Ovary (tissue), 7 donors: ENCODE measurements at regions not wholly inside any gene's neighbourhood (a gene's known extent, or its start where the extent isn't known, plus 50 kb on each side); places are given as distances from the start of the nearest gene placed in this dataset.

Source experiments
- DNase-seq, 5 donors: peaks; one replicate each; pipeline ENCODE4 v3.0.0-alpha.2; 2019 to 2020
- H3K27ac ChIP-seq, 2 donors: fragments of 200-600 bp; one replicate each; pipeline versions ENCODE4 v1.5.1 to v1.8.0; 2019 to 2022
- H3K27me3 ChIP-seq: fragments of 200-600 bp; one replicate; pipeline ENCODE4 v1.8.0; 2022
- H3K36me3 ChIP-seq: fragments of 200-600 bp; sonication (generic); one replicate; pipeline ENCODE4 v1.5.1; 2019
- H3K4me1 ChIP-seq: one replicate; pipeline ENCODE4 v1.8.1; 2013; ENCODE audit warnings: mild to moderate bottlenecking, moderate library complexity; ENCODE audit not compliant: insufficient read depth
- H3K4me3 ChIP-seq: fragments of 200-600 bp; sonication (generic); one replicate; pipeline ENCODE4 v1.5.1; 2017
- H3K9me3 ChIP-seq, 2 donors: fragments of 200-600 bp in 1 of 2; sonication (generic) in 1 of 2; one replicate each; pipeline versions ENCODE4 v1.5.1 to v1.8.1; 2013 to 2019; ENCODE audit warnings: mild to moderate bottlenecking in 1 of 2, moderate library complexity in 1 of 2
- EP300 ChIP-seq: sonication (generic); formaldehyde crosslinking; IDR thresholded peaks from one replicate; pipeline ENCODE4 v1.6.1; 2017; ENCODE audit warnings: antibody characterized with exemption
- POLR2A ChIP-seq: fragments of 450-650 bp; IDR thresholded peaks from one replicate; pipeline ENCODE4 v1.6.1; 2017; ENCODE audit warnings: antibody characterized with exemption, mild to moderate bottlenecking, moderate library complexity
- WGBS, 3 donors: extraction: QIAGEN DNeasy Blood & Tissue Kit in 1 of 3; methylation state at CpG; one replicate each; pipeline versions ENCODE4 v1.1.5 to v1.1.7; 2013 to 2017; 5-methylcytosine and 5-hydroxymethylcytosine counted together
- intact Hi-C, 4 donors: fragments of 100-400 bp; cut with DNase I; formaldehyde crosslinking; loops; one replicate each; pipeline versions ENCODE4 v1.11.0 to v1.15.1; 2022 to 2023
- TF ChIP-seq, protein P1 (sequence below), 3 donors: fragments of 450-650 bp in 2 of 3; fragments of 200-600 bp in 1 of 3; IDR thresholded peaks; one replicate each; pipeline versions ENCODE4 v1.5.1 to v1.8.0; 2016 to 2022; ENCODE audit warnings: antibody characterized with exemption in 3 of 3, mild to moderate bottlenecking in 1 of 3
- donor health status: DM: no; HTN: no; CAD: no; lungs with moderate emphysema.
- donor health status: DM: no; HTN: no; CAD: no.
- donor health status: Bipolar disorder and iron deficiency.
- donor health status: DM: no; HTN: no; CAD: no.
- donor health status: DM: yes; HTN: yes; CAD: no.

DNA sequence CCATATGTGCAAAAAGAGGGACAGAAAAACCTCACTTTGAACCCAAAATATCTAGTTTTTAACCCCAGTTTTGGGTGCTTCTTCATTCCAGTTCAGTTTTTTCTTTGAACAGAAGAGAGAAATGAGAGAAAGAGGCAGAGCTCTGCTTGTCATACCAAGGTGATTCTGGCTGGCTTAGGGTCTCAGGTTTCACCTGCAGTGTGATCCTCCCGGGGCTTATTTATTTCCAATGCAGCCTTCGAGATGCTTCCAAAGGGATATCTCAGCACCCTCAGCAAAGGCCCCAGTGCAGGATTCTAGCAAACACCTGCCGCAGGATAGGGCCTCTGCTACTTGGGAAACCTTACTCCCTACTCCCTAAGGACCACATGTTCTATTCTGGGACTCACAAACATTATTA lies 131.3 kb downstream of the WDR11 start:
- TF ChIP-seq EP300 = no peak
- TF ChIP-seq, protein P1, sequence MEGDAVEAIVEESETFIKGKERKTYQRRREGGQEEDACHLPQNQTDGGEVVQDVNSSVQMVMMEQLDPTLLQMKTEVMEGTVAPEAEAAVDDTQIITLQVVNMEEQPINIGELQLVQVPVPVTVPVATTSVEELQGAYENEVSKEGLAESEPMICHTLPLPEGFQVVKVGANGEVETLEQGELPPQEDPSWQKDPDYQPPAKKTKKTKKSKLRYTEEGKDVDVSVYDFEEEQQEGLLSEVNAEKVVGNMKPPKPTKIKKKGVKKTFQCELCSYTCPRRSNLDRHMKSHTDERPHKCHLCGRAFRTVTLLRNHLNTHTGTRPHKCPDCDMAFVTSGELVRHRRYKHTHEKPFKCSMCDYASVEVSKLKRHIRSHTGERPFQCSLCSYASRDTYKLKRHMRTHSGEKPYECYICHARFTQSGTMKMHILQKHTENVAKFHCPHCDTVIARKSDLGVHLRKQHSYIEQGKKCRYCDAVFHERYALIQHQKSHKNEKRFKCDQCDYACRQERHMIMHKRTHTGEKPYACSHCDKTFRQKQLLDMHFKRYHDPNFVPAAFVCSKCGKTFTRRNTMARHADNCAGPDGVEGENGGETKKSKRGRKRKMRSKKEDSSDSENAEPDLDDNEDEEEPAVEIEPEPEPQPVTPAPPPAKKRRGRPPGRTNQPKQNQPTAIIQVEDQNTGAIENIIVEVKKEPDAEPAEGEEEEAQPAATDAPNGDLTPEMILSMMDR (IDR thresholded peaks at IDR 0.05) = no peak
- no peak for TF ChIP-seq POLR2A
- DNase-seq = no peak
- H3K4me1 ChIP-seq = peaks cover 5% of the 10 kb centered on the region
- H3K36me3 ChIP-seq = no peaks in the 10 kb centered on the region
- no peak overlapping the region for H3K27ac ChIP-seq
- no peak overlapping the region for H3K4me3 ChIP-seq
- H3K9me3 ChIP-seq = no peaks in the 10 kb centered on the region
- 52 to 76% (median 55%) methylated on average over 3 of the region's 3 CpGs for WGBS, 3 donors
- intact Hi-C loops = loop anchor here in 1 of 4 donors (10.0 kb wide), 1 partner anchor 442 kb away; no protein-coding TSS in a partner anchor
- no peaks in the 10 kb centered on the region for H3K27me3 ChIP-seq

DNA sequence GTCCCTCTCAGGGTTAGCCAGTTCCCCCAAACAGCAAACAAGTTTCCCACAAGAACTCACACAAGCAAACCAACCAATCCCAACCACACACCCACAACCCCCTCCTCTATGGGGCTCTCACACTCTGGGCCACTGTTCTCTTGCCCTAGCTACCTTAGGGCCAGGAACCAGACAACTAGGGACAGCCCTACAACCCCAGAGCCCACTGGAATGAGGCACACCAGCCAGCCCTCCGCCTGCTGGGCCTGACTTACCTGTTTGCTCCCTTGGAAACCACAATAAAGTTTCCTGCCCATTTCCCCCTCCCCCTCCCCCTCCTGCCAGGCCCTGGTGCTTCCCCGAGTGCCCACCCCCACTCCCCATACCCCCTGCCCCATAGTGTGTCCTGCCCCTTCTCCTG lies 132.6 kb downstream of the WDR11 start:
- H3K4me1 ChIP-seq = peaks cover 5% of the 10 kb centered on the region
- H3K27ac ChIP-seq = no peak overlapping the region
- no peaks in the 10 kb centered on the region for H3K9me3 ChIP-seq
- H3K4me3 ChIP-seq = no peak overlapping the region
- DNase-seq = no peak
- H3K27me3 ChIP-seq = no peaks in the 10 kb centered on the region
- H3K36me3 ChIP-seq = no peaks in the 10 kb centered on the region
- 71 to 85% (median 78%) methylated on average over 2 of the region's 2 CpGs for WGBS, 3 donors
- TF ChIP-seq EP300 (no peak), POLR2A (no peak)
- TF ChIP-seq, protein P1 (IDR thresholded peaks at IDR 0.05) = no peak
- intact Hi-C loops = loop anchor here in 1 of 4 donors (10.0 kb wide), 1 partner anchor 441 kb away; no protein-coding TSS in a partner anchor

DNA sequence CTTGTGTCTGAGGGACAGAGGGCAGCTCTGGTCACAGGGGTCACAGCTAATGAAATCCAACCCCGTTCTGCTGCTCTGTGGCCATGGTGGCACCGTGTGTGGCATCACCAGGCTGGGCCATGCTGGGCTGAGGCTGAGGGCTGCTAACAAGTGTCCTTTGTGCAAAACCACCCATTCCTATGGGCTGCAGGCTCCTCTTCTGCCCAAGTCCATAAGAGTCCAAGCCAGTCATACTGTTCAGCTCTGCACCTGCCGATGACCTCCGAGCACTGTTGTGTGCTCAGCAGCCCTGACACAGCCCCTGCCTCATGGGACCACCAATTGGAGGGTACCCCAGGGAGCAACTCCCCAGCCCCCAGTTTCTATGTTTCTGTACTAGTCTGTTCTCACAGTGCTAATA lies 133.1 kb downstream of the WDR11 start:
- Histone ChIP-seq H3K27ac (no peak overlapping the region), H3K36me3 (no peaks in the 10 kb centered on the region), H3K9me3 (no peaks in the 10 kb centered on the region), H3K4me3 (no peak overlapping the region), H3K27me3 (no peaks in the 10 kb centered on the region), H3K4me1 (peaks cover 3% of the 10 kb centered on the region)
- no peak for TF ChIP-seq EP300
- no peak for TF ChIP-seq POLR2A
- TF ChIP-seq, protein P1 (IDR thresholded peaks at IDR 0.05) = no peak
- 79 to 93% (median 90%) methylated on average over 4 of the region's 4 CpGs for WGBS, 3 donors
- DNase-seq = no peak
- intact Hi-C loops = loop anchor here in 1 of 4 donors (10.0 kb wide), 1 partner anchor 441 kb away; no protein-coding TSS in a partner anchor

DNA sequence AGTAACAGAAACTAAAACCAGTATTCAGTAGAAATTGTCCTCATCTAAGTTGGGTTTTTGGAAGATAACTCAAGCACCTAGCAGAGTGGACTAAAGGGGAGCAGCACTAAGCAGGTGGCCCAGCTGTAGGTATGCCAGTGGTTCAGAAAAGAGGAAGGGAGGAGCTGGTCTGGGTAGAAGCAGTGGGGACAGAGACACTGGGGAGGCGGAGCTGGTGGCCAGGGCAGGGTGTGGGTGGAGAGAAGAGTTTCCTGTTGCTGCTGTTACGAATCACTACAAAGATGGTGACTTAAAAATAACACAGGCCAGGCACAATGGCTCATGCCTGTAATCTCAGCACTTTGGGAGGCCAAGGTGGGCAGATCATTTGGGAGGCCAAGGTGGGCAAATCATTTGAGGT lies 136.2 kb downstream of the WDR11 start:
- TF ChIP-seq, protein P1 (IDR thresholded peaks at IDR 0.05) = no peak
- TF ChIP-seq EP300 (no peak), POLR2A (no peak)
- Histone ChIP-seq H3K27ac (no peak overlapping the region), H3K36me3 (no peaks in the 10 kb centered on the region), H3K9me3 (no peaks in the 10 kb centered on the region), H3K27me3 (no peaks in the 10 kb centered on the region), H3K4me1 (no peaks in the 10 kb centered on the region), H3K4me3 (no peak overlapping the region)
- 79 to 87% (median 84%) methylated on average over 2 of the region's 2 CpGs for WGBS, 3 donors
- intact Hi-C loops = loop anchor here in 1 of 4 donors (10.0 kb wide), 1 partner anchor 437 kb away; no protein-coding TSS in a partner anchor
- no peak for DNase-seq
